ENCODE measurements at regions not wholly inside any gene's neighbourhood (a gene's known extent, or its start where the extent isn't known, plus 50 kb on each side); places are given as distances from the start of the nearest gene placed in this dataset.

GRCh38 chrX:4963432-4963831 is 1250.0 kb upstream of the PRKX start:
- TF ChIP-seq MAX (IDR thresholded peaks at IDR 0.05; ENCODE audit: insufficient read depth, insufficient read length) (no peak), GATA2 (IDR thresholded peaks at IDR 0.05; ENCODE audit: insufficient read depth, insufficient read length, low read depth, low read length) (no peak), MYC (IDR thresholded peaks at IDR 0.05; ENCODE audit: low read depth, low read length) (no peak), JUN (IDR thresholded peaks at IDR 0.05; ENCODE audit: borderline replicate concordance, insufficient read depth, insufficient read length, low read depth) (no peak), CTCF (IDR thresholded peaks at IDR 0.05; ENCODE audit: extremely low read depth in 1 of 2, insufficient read depth in 1 of 2, low read depth in 1 of 2, low read length in 2 of 2) (no peak), FOS (IDR thresholded peaks at IDR 0.05; ENCODE audit: borderline replicate concordance, insufficient read depth, low read length) (no peak), POLR2AphosphoS5 (IDR thresholded peaks at IDR 0.05; ENCODE audit: insufficient read depth, low read depth, low read length) (no peak), POLR2A (IDR thresholded peaks at IDR 0.05; ENCODE audit: low read depth, low read length) (no peak)
- Histone ChIP-seq H3K27me3 (ENCODE audit: control insufficient read depth in 2 of 2, insufficient read depth in 2 of 2, low read length in 2 of 2) (no peaks in the 10 kb centered on the region), H3K4me3 (replicated peaks in 1 of 3; ENCODE audit: insufficient read depth in 1 of 3, low read depth in 1 of 3, low read length in 3 of 3) (no peak overlapping the region), H3K4me2 (ENCODE audit: insufficient read depth, low read length) (no peak overlapping the region), H3K79me2 (ENCODE audit: control insufficient read depth, insufficient read depth, low read length) (no peaks in the 10 kb centered on the region), H3K4me1 (ENCODE audit: control insufficient read depth, extremely low read depth, insufficient read depth, low read length) (no peaks in the 10 kb centered on the region), H3K9ac (replicated peaks; ENCODE audit: extremely low read depth, insufficient read depth, low read length) (no peak overlapping the region), H4K20me1 (replicated peaks; ENCODE audit: control insufficient read depth, extremely low read depth, insufficient read depth, low read length) (no peaks in the 10 kb centered on the region), H3K36me3 (ENCODE audit: control insufficient read depth in 2 of 2, extremely low read depth in 1 of 2, insufficient read depth in 2 of 2, low read length in 2 of 2) (no peaks in the 10 kb centered on the region), H3K9me1 (replicated peaks; ENCODE audit: control insufficient read depth, extremely low read depth, insufficient read depth, low read length) (no peaks in the 10 kb centered on the region), H3K9me3 (replicated peaks; ENCODE audit: control insufficient read depth, insufficient read depth, low read length) (no peaks in the 10 kb centered on the region), H2AFZ (ENCODE audit: low read depth, low read length) (no peak overlapping the region), H3K27ac (ENCODE audit: insufficient read depth, low read depth, low read length) (no peak overlapping the region)
- intact Hi-C loops (cut with micrococcal nuclease): no loop called here
- CTCF ChIA-PET: no interaction called here
- BruUV-seq (replicated peaks): no TSS peak
- FAIRE-seq: no peak
- POLR2A ChIA-PET: no interaction called here
- dilution Hi-C loops (cut with MboI; ENCODE audit: extremely low pct_ligation_motif_present, low sequenced_read_pairs): no loop called here
- no peak for DNase-seq (ENCODE audit: low read depth, low spot score)
